ENCODE measurements at regions not wholly inside any gene's neighbourhood (a gene's known extent, or its start where the extent isn't known, plus 50 kb on each side); places are given as distances from the start of the nearest gene placed in this dataset.

DNA sequence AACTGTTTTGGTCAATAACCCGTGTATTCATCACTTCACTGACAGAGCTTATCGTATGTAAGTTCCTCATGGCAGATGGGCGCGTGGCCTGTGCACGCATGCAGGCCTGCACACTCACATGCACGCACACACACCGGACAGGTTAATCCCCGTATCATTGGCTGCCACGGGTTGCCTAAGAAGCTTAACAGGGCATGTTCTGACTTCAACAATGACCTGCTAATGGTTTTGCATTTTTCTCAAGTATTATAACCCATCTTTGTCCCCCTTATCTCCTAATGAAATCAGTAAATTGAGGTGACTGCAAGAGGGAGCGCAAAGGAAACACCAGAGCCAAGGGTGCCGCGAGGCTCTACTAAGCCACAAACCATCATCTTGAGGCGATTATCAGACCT, 399.0 kb upstream of the ID2 start:
- Mint-ChIP-seq H3K9me3 (no peaks in the 10 kb centered on the region), H3K36me3 (no peaks in the 10 kb centered on the region), H3K4me1 (peaks cover 3 to 9% (median 7%) of the 10 kb centered on the region in 4 donors), H3K4me3 (no peak overlapping the region), H3K27me3 (no peaks in the 10 kb centered on the region), H3K27ac (peak overlapping the region in 1 of 3 donors; percentile 38)
- Histone ChIP-seq H3K36me3 (ENCODE audit: control insufficient read depth, insufficient read depth, low read length) (no peaks in the 10 kb centered on the region), H3K27ac (ENCODE audit: insufficient read depth, low read length, poor library complexity, severe bottlenecking) (no peak overlapping the region), H3K27me3 (ENCODE audit: control insufficient read depth, insufficient read depth, low read length) (no peaks in the 10 kb centered on the region), H3K4me3 (ENCODE audit: low read depth, low read length) (no peak overlapping the region), H3K4me1 (ENCODE audit: control insufficient read depth, insufficient read depth, low read length, poor library complexity, severe bottlenecking) (no peaks in the 10 kb centered on the region), H3K9me3 (ENCODE audit: control insufficient read depth in 2 of 2, low read length in 2 of 2) (no peaks in the 10 kb centered on the region)
- DNase-seq: no peak
- no peak for ATAC-seq (ENCODE audit: low read depth in 2 of 2)

DNA sequence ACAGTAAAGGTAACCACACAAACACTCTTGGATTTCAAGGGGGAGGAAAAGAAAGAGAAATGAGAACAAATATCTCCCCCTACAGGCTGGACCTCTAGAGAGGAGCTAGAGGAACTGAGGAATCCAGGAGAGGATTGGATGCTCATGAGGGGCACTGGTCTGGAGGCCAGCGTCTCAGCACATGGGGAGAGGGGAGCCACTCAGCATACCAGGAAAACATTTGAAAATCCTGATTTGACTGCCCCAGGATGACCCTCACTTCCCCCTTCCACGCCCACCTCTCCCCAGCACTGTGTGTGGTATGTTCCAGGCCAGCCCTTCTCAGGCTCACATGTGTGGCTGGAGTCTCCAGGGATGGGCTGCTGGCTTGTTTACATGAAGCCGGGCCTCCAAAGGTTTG, 396.8 kb upstream of the ID2 start:
- H3K27ac Mint-ChIP-seq: no peak overlapping the region
- no peak overlapping the region for H3K27ac ChIP-seq (ENCODE audit: insufficient read depth, low read length, poor library complexity, severe bottlenecking)
- H3K36me3 Mint-ChIP-seq: peaks cover 7% of the 10 kb centered on the region
- H3K27me3 ChIP-seq (ENCODE audit: control insufficient read depth, insufficient read depth, low read length): no peaks in the 10 kb centered on the region
- DNase-seq: no peak
- H3K9me3 ChIP-seq (ENCODE audit: control insufficient read depth in 2 of 2, low read length in 2 of 2): no peaks in the 10 kb centered on the region
- H3K4me3 Mint-ChIP-seq: no peak overlapping the region
- no peak for ATAC-seq (ENCODE audit: low read depth in 2 of 2)
- H3K4me1 Mint-ChIP-seq: peaks cover 3 to 15% (median 7%) of the 10 kb centered on the region in 4 donors
- H3K9me3 Mint-ChIP-seq: peaks cover 0 to 5% (median 1%) of the 10 kb centered on the region in 7 donors
- no peak overlapping the region for H3K4me3 ChIP-seq (ENCODE audit: low read depth, low read length)
- H3K27me3 Mint-ChIP-seq: peaks cover 4% of the 10 kb centered on the region
- no peaks in the 10 kb centered on the region for H3K36me3 ChIP-seq (ENCODE audit: control insufficient read depth, insufficient read depth, low read length)
- no peaks in the 10 kb centered on the region for H3K4me1 ChIP-seq (ENCODE audit: control insufficient read depth, insufficient read depth, low read length, poor library complexity, severe bottlenecking)

DNA sequence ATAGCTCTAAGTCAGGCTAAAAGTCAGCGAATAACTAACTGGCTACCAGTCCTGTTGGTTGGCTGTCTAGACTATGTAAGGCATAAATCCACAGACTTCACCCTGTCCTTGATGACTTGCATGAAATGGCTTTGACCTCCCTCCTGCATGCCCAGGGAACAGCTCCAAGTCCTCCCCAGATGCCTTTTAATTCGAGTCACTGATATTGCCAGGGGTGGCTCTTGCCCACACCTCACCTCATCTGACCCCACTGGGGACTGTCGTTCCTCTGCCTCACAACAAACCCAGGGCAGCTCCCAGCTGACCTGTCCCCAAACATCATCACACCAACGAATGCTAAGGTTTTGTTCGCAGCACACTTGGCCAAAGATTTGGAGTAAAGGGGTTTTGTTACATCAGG, 396.0 kb upstream of the ID2 start:
- no peaks in the 10 kb centered on the region for H3K27me3 ChIP-seq (ENCODE audit: control insufficient read depth, insufficient read depth, low read length)
- Mint-ChIP-seq H3K4me1 (peaks cover 3 to 15% (median 7%) of the 10 kb centered on the region in 4 donors), H3K36me3 (peaks cover 7% of the 10 kb centered on the region), H3K27ac (no peak overlapping the region), H3K4me3 (no peak overlapping the region), H3K9me3 (peaks cover 0 to 5% (median 1%) of the 10 kb centered on the region in 7 donors), H3K27me3 (peaks cover 4% of the 10 kb centered on the region)
- no peaks in the 10 kb centered on the region for H3K4me1 ChIP-seq (ENCODE audit: control insufficient read depth, insufficient read depth, low read length, poor library complexity, severe bottlenecking)
- H3K27ac ChIP-seq (ENCODE audit: insufficient read depth, low read length, poor library complexity, severe bottlenecking): no peak overlapping the region
- ATAC-seq (ENCODE audit: low read depth in 2 of 2): no peak
- H3K4me3 ChIP-seq (ENCODE audit: low read depth, low read length): no peak overlapping the region
- DNase-seq: no peak
- no peaks in the 10 kb centered on the region for H3K9me3 ChIP-seq (ENCODE audit: control insufficient read depth in 2 of 2, low read length in 2 of 2)
- no peaks in the 10 kb centered on the region for H3K36me3 ChIP-seq (ENCODE audit: control insufficient read depth, insufficient read depth, low read length)

DNA sequence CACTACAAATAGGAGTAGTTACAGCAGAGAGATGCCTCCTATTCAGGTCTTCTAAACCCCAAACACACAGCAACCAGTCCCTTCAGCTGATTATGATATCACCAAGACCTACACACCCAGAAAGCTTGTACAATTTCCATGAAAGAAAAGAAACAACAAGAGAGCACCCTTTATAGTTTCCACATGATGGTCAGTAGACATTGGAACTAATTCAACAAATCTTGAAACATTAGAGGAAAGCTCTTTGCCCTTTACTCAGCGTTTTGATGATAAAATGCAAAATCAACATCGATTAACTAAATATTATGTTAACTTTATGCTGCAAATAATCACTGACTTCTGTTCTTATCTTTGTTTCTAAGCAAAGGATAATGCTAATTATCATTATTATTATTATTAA, 393.6 kb upstream of the ID2 start:
- ATAC-seq (ENCODE audit: low read depth in 2 of 2): no peak
- H3K27me3 ChIP-seq (ENCODE audit: control insufficient read depth, insufficient read depth, low read length): no peaks in the 10 kb centered on the region
- H3K36me3 ChIP-seq (ENCODE audit: control insufficient read depth, insufficient read depth, low read length): no peaks in the 10 kb centered on the region
- DNase-seq: no peak
- H3K27ac ChIP-seq (ENCODE audit: insufficient read depth, low read length, poor library complexity, severe bottlenecking): no peak overlapping the region
- no peaks in the 10 kb centered on the region for H3K9me3 ChIP-seq (ENCODE audit: control insufficient read depth in 2 of 2, low read length in 2 of 2)
- no peak overlapping the region for H3K4me3 ChIP-seq (ENCODE audit: low read depth, low read length)
- Mint-ChIP-seq H3K27me3 (peaks cover 8% of the 10 kb centered on the region), H3K4me3 (no peak overlapping the region), H3K4me1 (peaks cover 2 to 10% (median 4%) of the 10 kb centered on the region in 4 donors), H3K36me3 (peaks cover 7% of the 10 kb centered on the region), H3K27ac (no peak overlapping the region), H3K9me3 (peaks cover 0 to 5% (median 1%) of the 10 kb centered on the region in 7 donors)
- no peaks in the 10 kb centered on the region for H3K4me1 ChIP-seq (ENCODE audit: control insufficient read depth, insufficient read depth, low read length, poor library complexity, severe bottlenecking)

DNA sequence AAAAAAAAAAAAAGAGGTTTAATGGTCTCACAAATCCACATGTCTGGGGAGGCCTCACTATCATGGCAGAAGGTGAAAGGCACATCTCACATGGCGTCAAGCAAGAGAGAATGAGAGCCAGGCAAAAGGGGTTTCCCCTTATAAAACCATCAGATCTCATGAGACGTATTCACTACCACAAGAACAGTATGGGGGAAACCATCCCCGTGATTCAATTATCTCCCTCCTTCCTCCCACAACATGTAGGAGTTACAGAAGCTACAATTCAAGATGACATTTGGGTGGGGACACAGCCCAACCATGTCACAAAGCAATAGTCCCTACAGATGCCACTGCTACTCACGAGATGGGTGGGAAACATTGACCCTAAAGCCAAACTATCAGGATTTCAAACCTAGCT, 392.7 kb upstream of the ID2 start:
- ATAC-seq (ENCODE audit: low read depth in 2 of 2): no peak
- no peaks in the 10 kb centered on the region for H3K9me3 ChIP-seq (ENCODE audit: control insufficient read depth in 2 of 2, low read length in 2 of 2)
- DNase-seq: no peak
- no peak overlapping the region for H3K4me3 Mint-ChIP-seq
- peaks cover 7% of the 10 kb centered on the region for H3K36me3 Mint-ChIP-seq
- H3K27me3 Mint-ChIP-seq: peaks cover 8% of the 10 kb centered on the region
- peaks cover 0 to 7% (median 4%) of the 10 kb centered on the region in 4 donors for H3K4me1 Mint-ChIP-seq
- H3K27me3 ChIP-seq (ENCODE audit: control insufficient read depth, insufficient read depth, low read length): no peaks in the 10 kb centered on the region
- no peaks in the 10 kb centered on the region for H3K36me3 ChIP-seq (ENCODE audit: control insufficient read depth, insufficient read depth, low read length)
- H3K27ac ChIP-seq (ENCODE audit: insufficient read depth, low read length, poor library complexity, severe bottlenecking): no peak overlapping the region
- no peak overlapping the region for H3K4me3 ChIP-seq (ENCODE audit: low read depth, low read length)
- H3K9me3 Mint-ChIP-seq: peaks cover 0 to 5% (median 1%) of the 10 kb centered on the region in 7 donors
- no peak overlapping the region for H3K27ac Mint-ChIP-seq
- no peaks in the 10 kb centered on the region for H3K4me1 ChIP-seq (ENCODE audit: control insufficient read depth, insufficient read depth, low read length, poor library complexity, severe bottlenecking)

DNA sequence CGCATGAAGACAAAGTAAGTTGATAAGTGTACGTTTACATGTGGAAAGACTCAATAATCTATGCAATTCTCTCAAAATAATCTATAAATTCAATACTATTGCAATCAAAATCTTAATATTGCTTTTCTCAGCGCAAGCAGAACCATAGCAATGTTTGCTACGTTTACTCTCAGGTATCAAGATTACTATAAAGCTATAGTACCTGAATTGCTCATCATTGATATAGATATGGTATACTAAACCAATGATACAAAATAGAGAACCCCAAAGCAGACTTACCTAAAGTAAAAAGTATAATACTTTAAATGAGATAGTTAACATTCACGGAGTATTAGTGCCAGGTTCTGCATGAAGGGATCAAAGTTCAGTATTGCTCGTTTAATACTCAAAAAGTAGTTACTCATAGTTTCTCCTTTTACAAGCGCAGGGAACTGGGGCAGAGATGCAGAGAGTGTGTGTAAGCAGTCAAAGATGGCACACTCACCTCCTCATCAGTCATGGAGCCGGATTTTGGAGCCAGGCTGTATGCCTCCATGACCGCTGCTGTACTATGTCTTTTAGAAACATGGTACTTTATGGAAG, 391.0 kb upstream of the ID2 start:
- DNase-seq: no peak
- Histone ChIP-seq H3K27me3 (ENCODE audit: control insufficient read depth, insufficient read depth, low read length) (no peaks in the 10 kb centered on the region), H3K9me3 (ENCODE audit: control insufficient read depth in 2 of 2, low read length in 2 of 2) (no peaks in the 10 kb centered on the region), H3K4me1 (ENCODE audit: control insufficient read depth, insufficient read depth, low read length, poor library complexity, severe bottlenecking) (no peaks in the 10 kb centered on the region), H3K36me3 (ENCODE audit: control insufficient read depth, insufficient read depth, low read length) (no peaks in the 10 kb centered on the region), H3K27ac (ENCODE audit: insufficient read depth, low read length, poor library complexity, severe bottlenecking) (no peak overlapping the region), H3K4me3 (ENCODE audit: low read depth, low read length) (no peak overlapping the region)
- ATAC-seq (ENCODE audit: low read depth in 2 of 2): no peak
- Mint-ChIP-seq H3K4me1 (peaks cover 0 to 5% (median 2%) of the 10 kb centered on the region in 4 donors), H3K27ac (no peak overlapping the region), H3K36me3 (peaks cover 7% of the 10 kb centered on the region), H3K4me3 (no peak overlapping the region), H3K27me3 (peaks cover 8% of the 10 kb centered on the region), H3K9me3 (peaks cover 0 to 5% (median 2%) of the 10 kb centered on the region in 7 donors)

DNA sequence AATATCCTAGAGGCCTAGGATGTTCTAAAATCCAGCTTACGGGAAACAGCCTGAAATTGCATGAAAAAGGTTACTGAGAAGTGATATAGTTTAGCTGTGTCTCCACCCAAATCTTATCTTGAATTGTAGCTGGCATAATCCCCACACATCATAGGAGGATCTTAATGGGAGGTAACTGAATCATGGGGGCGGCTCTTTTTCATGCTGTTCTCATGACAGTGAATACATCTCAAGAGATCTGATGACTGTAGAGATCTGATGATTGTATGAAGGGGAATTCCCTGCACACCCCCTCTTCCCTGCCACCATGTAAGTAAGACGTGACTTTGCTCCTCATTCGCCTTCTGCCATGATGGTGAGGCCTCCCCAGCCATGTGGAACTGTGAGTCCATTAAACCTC, 385.6 kb upstream of the ID2 start:
- DNase-seq (no peak), ATAC-seq (ENCODE audit: low read depth in 2 of 2) (no peak)
- H3K27ac Mint-ChIP-seq: peak overlapping the region in 1 of 3 donors; percentile 34

More for the DNA sequence above, 385.6 kb upstream of the ID2 start:
- Histone ChIP-seq H3K4me1 (ENCODE audit: control insufficient read depth, insufficient read depth, low read length, poor library complexity, severe bottlenecking) (no peaks in the 10 kb centered on the region), H3K9me3 (ENCODE audit: control insufficient read depth in 2 of 2, low read length in 2 of 2) (no peaks in the 10 kb centered on the region), H3K36me3 (ENCODE audit: control insufficient read depth, insufficient read depth, low read length) (no peaks in the 10 kb centered on the region), H3K27me3 (ENCODE audit: control insufficient read depth, insufficient read depth, low read length) (no peaks in the 10 kb centered on the region), H3K27ac (ENCODE audit: insufficient read depth, low read length, poor library complexity, severe bottlenecking) (no peak overlapping the region), H3K4me3 (ENCODE audit: low read depth, low read length) (no peak overlapping the region)
- Mint-ChIP-seq H3K9me3 (peaks cover 0 to 2% (median 0%) of the 10 kb centered on the region in 7 donors), H3K4me1 (peaks cover 0 to 13% (median 7%) of the 10 kb centered on the region in 4 donors), H3K27me3 (peaks cover under 1% of the 10 kb centered on the region), H3K36me3 (no peaks in the 10 kb centered on the region), H3K4me3 (no peak overlapping the region)
